NCI-H1930 (cell line): ENCODE measurements at regions not wholly inside any gene's neighbourhood (a gene's known extent, or its start where the extent isn't known, plus 50 kb on each side); places are given as distances from the start of the nearest gene placed in this dataset.
"Not testable (repeated sequence)": the region's sequence is repeated elsewhere in the genome, so short reads cannot be mapped to it uniquely, and the experiment has no call there.

Experiments used
- DNase-seq, 2 experiments: peaks; one replicate each; lab custom pipeline; 2025; lab: John Stamatoyannopoulos, UW

DNA sequence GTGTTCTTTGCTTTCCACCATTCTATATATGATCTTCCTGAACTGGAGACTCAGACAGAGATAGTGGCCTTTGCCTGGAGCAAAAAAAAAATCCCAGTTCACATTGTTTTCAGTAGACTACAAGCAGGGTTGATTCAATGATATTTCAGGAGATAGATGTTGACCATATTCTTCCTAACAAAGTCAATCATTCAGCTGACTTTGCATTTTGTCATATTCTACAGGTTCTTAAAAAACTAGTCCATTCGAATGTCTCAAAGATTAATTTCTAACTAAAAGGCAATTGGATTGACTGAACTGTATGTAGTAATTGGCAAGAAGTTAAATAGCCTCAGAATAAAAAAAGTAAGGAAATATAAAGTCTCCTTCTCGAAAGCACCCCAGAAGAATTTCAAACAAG, 479.5 kb downstream of the NKX6-1 start:
- DNase-seq, result no peak

DNA sequence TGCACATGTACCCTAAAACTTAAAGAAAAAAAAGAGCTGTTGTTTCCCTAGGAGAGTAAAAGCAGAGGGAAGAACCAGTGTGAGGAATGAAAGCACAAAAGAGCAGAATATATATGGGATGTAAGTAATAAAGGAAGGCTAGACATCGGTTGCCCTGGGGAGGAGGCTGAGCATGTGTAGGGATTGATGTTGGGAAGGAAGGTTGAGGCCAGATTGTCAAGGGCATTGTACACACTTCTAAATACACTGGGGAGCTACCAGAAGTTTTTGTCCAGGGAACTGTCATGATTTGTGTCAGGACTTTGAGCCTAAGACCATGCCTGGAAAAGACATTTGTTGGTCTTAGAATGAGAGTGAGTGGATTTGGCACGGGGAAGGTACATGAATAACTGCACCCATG, 467.1 kb downstream of the GPAT3 start:
- no peak for DNase-seq

DNA sequence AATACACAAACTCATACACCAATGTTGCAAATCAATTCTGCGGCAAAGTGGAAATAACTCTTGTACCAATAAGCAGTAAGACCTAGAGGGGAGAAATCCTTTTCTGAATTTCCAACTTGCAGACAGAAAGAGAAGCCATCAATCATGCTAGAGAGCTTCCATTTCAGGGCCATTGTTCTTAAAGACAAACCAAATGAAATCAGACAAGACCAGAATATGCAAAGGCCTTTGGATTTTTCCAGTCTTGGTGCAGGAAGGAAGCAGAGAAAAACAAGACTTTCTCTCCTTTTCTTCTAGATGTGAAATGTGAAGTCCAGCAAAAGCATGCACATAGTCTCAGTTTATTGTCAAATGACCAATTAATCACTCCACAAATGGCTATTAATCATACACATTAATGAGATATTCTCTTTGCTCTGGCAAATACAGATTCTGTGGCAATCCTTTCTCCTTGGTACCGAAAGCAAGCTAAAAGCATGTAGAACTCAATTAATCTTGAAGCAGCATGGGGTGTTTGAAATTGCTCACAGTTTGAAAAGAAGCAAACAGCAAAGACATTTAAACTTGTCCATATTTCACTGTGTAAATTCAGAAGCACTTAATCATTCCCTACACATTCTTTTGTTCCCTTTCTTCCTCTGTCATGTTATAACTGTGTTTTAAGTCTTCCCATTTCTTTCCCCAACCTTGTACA, 466.1 kb downstream of the GPAT3 start:
- no peak for DNase-seq

GRCh38 chr4:83996254-83996653, 460.3 kb downstream of the GPAT3 start:
- no peak for DNase-seq

- no peak for DNase-seq
These were observed 457.9 kb downstream of the GPAT3 start for GRCh38 chr4:83993774-83994173.

DNA sequence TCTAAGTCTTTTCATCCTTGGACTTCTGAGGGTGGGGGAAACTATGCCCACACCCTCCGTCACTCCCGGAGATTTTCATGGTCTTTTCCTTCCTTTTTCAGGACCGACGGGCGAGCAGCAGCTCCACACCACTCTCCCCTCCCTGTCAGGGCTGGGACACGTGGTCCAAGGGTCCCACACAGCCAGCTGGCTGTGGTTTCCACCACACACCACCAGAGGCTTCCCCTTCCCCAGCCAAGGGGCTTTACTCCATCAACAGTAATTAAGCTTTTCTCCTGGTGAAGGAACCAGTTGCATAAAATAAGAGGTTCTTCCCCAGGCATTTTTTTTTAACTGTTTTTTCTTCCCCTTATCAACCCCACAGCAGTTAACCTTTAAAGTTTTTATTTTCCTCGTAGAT, 453.9 kb downstream of the GPAT3 start:
- no peak for DNase-seq

DNA sequence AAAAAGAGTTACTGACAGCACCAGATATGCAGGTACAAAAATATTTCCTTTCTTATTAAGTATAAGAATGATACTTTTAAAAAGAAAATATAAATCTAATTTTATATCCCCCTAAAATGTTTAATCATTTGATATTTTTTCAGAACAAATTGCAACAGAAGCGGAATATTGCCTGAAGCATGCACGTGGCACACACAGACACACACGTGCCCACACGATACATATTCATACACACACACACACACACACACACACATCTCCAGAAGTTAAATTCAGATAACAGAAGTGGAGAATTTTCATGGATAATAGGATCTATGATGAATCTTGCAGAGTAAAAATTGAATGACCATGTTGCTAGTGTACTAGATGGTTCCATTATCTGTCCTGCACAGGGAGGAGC, 445.2 kb downstream of the GPAT3 start:
- no peak for DNase-seq

DNA sequence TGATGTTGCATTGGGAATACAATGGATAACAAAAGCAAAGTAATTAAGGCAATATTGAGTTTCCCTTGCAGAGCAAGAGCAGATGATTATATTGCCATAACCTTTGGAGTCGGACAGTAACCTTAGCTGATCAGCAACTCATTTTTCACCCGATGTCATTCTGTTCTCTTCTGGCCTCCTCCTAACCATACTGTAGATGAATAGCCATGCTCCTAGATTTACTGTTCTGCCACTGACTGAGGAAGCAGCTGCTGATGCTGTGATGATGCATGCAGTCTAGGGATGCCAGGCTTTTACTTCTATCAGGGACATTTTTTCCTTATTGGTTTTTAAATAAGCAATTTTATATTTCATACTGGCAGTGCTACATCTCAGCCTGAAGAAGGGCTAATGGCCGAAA, 443.9 kb downstream of the GPAT3 start:
- no peak for DNase-seq

DNA sequence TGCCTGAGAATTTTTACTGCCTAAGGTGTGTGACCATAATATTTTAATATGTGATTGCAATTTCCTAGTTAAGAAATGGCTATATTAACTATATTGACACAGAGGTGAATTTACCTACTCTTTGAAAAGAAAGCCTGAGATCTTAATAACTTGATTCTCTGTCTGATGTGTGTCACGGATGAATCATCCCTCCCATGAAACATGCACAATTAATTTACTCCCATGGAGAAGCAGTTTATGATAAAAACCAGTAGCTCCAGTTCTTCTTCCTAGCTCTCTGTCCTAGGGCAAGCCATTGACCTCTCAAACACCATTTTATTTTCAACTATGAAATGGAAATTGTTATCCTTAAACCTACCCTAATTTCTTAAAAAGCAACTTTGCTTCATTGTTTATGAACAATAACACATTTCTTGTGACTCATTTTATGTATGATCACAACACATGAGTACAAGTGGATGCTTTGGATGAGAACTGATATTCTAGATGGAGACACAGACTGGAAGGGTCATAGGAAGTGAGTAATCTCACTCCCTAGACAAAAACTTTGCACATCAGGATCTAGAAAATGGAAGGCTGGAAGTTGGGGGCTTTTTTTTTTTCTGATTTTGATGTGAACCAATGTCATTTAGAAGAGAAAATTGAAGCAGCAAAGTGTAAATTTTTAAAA, 438.3 kb downstream of the GPAT3 start:
- DNase-seq, result no peak

DNA sequence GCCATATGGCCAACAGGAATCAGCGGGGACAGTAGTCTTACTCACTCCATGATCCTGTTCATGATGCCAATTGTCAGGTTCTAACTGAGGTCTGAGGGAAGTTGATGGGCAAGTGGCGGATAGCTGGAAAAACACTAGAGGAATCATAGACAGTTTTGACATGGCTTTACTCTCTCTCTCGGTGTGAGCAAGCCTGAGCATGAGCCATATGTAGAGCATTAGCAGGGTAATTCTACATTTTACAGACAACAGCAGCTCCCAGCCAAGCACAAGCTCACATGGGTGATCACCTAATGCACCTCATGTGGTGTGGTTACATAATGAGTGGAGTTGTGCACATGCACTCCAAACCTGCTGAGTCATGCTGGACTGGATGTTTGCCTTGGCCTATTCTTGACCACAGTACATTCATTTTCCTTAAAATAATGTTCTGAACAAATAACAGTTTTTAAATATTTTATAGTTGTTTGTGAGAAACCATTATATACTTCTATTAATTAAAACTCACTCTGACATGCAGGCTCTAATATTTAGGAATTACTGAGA, 429.2 kb downstream of the GPAT3 start:
- no peak for DNase-seq

DNA sequence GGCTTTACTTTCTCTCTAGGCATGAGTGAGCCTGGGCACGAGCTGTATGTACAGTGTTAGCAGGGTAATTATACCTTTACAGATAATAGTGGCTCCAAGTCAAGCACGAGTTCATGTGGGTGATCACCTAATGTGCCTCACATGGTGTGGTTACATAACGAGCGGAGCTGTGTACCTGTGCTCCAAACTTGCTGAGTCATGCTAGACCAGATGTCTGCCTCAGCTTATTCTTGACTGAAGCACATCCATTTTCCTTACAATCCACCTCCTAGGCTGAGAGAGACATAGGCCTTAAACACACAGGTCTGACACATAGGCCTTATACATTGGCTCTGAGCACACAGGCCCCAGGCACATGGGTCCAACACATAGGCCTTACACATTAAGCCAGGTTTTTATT, 426.6 kb downstream of the GPAT3 start:
- no peak for DNase-seq

DNA sequence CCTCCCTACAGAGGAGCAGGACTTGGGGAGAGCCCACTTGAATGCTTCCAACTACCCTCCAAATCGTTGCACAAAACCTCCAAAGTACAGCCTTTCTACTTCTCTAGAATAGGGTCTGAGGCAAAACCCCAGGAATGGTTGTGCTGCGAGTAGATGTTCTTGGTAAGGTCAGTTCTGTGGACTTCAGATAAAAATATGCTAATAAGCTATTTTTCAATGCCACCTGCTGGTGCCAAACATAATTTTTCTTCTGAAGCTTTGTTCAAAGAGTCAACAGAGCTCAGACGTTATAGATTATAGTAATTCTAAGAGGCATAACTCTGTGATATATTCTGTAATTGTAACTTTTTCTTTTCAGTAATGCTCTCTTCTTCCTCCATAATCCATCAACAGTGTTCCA, 425.7 kb downstream of the GPAT3 start:
- no peak for DNase-seq

GRCh38 chr4:83959160-83959559, 423.3 kb downstream of the GPAT3 start:
- DNase-seq, result no peak

DNA sequence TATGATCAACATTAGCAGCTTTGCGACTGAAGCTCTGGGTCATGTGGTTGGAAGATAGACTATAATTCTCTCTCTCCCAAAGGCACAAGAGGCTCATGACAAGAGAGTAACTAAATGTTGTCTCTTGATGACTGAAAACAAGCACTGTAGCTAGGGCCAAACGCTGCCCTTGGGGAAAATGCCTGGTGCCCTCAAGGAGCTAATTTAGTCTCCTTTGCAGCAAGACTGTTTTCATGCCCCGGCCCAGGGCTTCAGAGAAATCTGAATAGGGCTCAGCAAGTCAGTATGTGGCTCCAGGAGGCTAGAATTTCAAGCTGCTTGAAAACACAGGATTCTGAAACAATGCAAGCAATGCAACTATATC, 411.9 kb downstream of the GPAT3 start:
- no peak for DNase-seq

DNA sequence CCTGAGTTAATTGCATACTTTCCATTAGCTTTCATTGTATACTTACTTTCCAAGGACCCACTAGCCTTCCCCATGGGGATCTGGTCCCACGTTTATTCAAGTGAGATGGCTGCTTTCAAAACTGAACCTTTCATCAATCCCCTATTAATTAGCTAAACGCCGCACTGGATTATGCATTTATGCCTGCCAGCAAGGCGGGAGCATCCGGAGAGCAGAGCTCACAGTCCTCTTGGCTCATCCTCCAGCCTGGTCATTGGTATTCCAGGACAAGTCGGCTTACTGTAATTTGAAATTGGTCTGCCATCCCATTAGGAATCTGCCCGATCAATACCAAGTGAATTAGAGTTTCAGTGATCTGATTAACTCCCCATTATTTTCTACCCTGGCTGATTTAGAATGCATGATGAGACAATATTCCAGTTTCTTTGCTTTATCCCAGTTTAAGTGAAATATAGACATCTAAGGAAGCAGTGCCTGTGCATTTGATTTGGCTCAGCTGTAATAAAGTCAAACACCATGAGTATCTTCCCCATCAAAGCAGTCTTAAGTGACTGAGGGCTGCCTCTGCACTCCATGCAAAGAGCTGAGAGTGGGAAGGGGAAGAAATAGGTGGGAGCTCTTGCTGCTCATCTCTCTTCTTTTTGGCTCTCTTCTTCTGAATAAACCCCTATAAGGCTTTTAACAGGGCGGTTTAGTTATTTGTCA, 411.4 kb downstream of the GPAT3 start:
- no peak for DNase-seq

DNA sequence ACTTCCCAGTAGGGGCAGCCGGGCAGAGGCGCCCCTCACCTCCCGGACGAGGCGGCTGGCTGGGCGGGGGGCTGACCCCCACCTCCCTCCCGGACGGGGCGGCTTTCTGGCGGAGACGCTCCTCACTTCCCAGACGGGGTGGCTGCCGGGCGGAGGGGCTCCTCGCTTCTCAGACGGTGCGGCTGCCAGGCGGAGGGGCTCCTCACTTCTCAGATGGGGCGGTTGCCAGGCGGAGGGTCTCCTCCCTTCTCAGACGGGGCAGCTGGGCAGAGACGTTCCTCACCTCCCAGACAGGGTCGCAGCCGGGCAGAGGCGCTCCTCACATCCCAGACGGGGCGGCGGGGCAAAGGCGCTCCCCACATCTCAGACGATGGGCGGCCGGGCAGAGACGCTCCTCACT, 407.8 kb downstream of the GPAT3 start:
- not testable (repeated sequence) for DNase-seq

- DNase-seq, result no peak
These were observed 397.0 kb downstream of the GPAT3 start for GRCh38 chr4:83932750-83933391.

DNA sequence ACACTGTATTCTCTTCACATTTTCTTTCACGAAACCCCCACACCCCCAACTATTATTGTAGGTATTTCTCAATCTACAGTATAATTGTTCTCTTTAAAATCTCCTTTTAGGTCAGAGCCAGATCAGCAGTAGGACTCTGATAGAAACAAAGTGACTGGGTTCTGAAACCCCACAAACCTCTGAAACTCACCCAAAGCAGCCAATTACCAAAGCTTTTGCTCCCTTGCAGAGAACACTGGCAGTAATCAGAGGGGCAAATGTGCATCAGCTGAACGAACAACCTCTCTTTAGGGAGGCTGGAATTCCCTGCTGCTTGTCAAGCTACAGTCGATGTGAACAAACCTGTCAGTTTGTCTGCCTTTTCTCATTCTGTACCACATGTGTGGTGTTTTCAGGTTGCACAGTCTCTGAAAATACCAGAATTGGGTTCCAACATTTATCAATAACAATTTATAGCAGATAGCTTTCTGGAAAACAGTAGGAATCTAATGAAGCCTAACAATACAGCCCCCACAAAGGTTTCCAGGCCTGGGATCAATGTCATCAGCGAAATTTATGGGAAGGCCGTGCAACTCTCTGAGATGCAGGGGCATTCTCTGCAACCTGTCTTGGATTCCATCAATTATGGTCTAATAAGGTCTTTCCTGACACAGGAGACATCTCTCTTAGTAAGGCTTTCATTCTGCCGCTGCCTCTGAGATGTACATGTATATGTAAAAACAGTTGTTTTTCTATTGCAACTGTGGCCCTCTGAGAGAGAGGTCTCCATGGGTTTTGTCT, 395.9 kb downstream of the GPAT3 start:
- no peak for DNase-seq

GRCh38 chr4:83929550-83929949, 393.6 kb downstream of the GPAT3 start:
- no peak for DNase-seq

- DNase-seq, result no peak
These were observed 391.0 kb downstream of the GPAT3 start for GRCh38 chr4:83926950-83927349.

GRCh38 chr4:83923341-83923740, 387.4 kb downstream of the GPAT3 start:
- DNase-seq, result no peak

- no peak for DNase-seq
These were observed 386.5 kb downstream of the GPAT3 start for GRCh38 chr4:83922402-83922801.
